Brain microvascular endothelial cell (primary cell): ENCODE measurements at regions not wholly inside any gene's neighbourhood (a gene's known extent, or its start where the extent isn't known, plus 50 kb on each side); places are given as distances from the start of the nearest gene placed in this dataset.

ENCODE experiments used
- DNase-seq: peaks from one replicate; pipeline ENCODE4 v3.0.0-alpha.2; 2020
- H3K27ac ChIP-seq: fragments of 250-450 bp; sonication (Bioruptor Pico); 2 replicates; pipeline ENCODE4 v1.5.1; 2020; ENCODE audit warnings: mild to moderate bottlenecking, moderate library complexity
- H3K27me3 ChIP-seq: fragments of 250-450 bp; sonication (Bioruptor Pico); replicated peaks from 2 replicates; pipeline ENCODE4 v1.5.1; 2020; ENCODE audit warnings: mild to moderate bottlenecking
- H3K36me3 ChIP-seq: fragments of 250-450 bp; sonication (Bioruptor Pico); replicated peaks from 2 replicates; pipeline ENCODE4 v1.5.1; 2020; ENCODE audit warnings: mild to moderate bottlenecking
- H3K4me3 ChIP-seq: 2 replicates; pipeline ENCODE4 v1.5.1; 2011; ENCODE audit warnings: low read depth, mild to moderate bottlenecking, control low read depth, low read length, moderate library complexity
- CTCF ChIP-seq: IDR thresholded peaks from 2 replicates; pipeline ENCODE4 v1.5.1; 2011; ENCODE audit warnings: low read depth, mild to moderate bottlenecking, moderate library complexity, low read length, control low read depth, inconsistent platforms; ENCODE audit errors: missing control alignments
- in situ Hi-C: cut with HindIII; loops from 2 replicates; pipeline ENCODE4 v1.10.0; 2017; ENCODE audit warnings: low sequenced_read_pairs, low pct_ligation_motif_present

DNA sequence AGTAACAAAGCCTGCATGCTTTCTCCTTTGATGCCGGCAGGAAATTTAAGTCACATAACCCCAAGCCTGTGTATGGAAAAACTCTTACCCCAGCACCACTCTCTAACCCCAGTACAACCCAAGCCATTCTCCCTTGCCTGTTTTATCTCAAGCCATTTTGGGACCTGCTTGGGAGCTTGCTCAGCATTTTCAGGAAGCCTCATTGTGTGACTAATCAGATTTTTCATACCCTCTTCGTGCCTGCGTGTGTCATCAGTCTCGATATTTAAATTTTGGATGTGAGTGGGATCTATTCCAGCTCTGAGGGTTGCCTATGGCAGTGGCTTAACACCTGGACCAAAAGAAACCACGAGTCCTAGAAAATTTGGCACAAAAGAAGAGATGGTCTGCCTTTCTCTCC is 426.2 kb downstream of the SQOR start:
- no peak for TF ChIP-seq CTCF
- no peak for DNase-seq
- no peaks in the 10 kb centered on the region for H3K36me3 ChIP-seq
- no peak overlapping the region for H3K4me3 ChIP-seq
- no peak overlapping the region for H3K27ac ChIP-seq
- no peaks in the 10 kb centered on the region for H3K27me3 ChIP-seq
- in situ Hi-C loops, result no loop called here

DNA sequence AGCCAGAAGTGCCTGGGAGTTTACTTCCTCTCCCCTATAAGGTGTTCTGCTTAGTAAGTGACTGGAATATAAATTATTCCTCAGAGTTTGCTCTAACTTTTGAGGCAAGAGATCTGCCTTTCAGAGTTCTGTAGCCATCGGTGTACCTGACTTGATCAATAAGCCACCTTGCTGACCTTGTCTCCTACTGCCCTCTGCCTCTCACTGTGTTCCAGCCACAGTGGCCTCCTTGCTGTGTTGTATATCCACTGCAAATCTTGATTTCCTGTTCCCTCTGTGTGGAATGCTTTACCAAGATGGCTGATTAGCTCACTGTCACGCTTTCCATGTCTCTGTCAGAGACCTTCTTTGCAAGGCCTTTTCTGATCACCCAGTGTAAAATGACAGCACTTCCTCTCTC is 442.4 kb downstream of the SQOR start:
- no peak for DNase-seq
- in situ Hi-C loops, result no loop called here
- no peaks in the 10 kb centered on the region for H3K27me3 ChIP-seq
- no peaks in the 10 kb centered on the region for H3K36me3 ChIP-seq
- TF ChIP-seq CTCF, result no peak
- no peak overlapping the region for H3K4me3 ChIP-seq
- no peak overlapping the region for H3K27ac ChIP-seq

DNA sequence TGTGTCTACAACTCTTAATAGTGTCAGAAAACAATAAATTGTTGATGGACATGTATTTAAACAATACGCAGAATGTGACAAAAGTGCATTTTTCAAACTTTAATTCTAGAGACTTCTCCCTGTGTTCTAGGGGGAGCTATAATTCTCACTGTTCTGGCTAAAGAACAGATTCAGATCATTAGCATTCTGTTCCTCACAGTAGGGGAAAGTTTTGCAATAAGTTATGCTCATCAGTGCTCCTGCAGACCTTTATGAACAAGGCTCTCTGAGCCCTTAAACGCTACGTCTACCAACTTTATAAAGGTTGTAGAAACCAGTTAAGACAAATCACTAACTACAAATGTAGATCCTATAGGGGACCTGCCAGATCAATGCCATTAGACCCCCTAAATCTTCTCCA is 444.2 kb downstream of the SQOR start:
- in situ Hi-C loops, result no loop called here
- no peak overlapping the region for H3K27ac ChIP-seq
- no peak for DNase-seq
- H3K36me3 ChIP-seq, result no peaks in the 10 kb centered on the region
- TF ChIP-seq CTCF, result no peak
- H3K4me3 ChIP-seq, result no peak overlapping the region
- H3K27me3 ChIP-seq, result no peaks in the 10 kb centered on the region

GRCh38 chr15:46080016-46080415 is 445.2 kb downstream of the SQOR start:
- Histone ChIP-seq H3K27me3 (no peaks in the 10 kb centered on the region), H3K27ac (no peak overlapping the region), H3K36me3 (no peaks in the 10 kb centered on the region), H3K4me3 (no peak overlapping the region)
- no peak for DNase-seq
- no peak for TF ChIP-seq CTCF
- in situ Hi-C loops, result no loop called here

DNA sequence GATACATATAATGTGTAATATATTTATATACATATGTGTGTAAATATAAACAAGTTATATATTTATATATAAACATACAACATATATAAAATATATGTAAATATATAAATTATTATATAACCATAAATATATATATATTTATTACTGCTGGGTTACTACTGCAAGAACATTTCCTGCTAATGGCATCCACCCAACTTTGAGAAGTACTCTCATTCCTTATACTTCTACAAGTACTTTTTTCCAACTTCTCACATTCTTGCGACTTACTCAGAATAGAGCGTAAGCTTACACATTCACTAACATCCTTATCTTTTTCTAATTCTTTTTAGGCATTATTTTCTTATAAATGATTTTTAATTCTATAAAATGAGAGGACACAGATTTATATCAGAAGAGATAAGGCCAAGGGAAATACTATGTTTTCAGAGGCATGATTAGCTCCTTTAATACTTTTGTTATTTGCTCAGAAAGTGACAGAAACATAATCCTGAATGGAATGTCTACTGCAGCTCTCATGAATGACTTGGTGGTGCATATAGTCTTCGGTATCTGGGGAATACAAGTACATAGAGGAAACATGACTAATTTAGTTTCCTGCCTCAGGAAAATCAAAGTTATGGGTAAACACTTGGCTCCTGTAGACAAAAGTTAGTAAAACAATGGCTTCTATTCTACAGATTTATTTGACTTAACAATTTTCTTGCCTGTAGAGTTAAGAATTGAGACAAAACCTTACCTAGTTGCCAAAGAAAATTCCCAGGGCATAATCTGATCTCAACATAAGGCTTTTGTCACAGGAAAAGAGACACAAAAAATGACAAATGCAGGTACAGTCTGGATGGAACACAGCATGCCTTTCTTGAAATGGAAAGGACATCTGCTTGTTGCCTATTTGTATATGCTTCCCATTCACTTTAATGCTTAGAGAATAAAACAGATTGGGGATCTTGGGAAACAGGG is 453.9 kb downstream of the SQOR start:
- DNase-seq, result no peak
- Histone ChIP-seq H3K36me3 (no peaks in the 10 kb centered on the region), H3K27ac (no peak overlapping the region), H3K27me3 (no peaks in the 10 kb centered on the region), H3K4me3 (no peak overlapping the region)
- no peak for TF ChIP-seq CTCF
- in situ Hi-C loops, result no loop called here

- in situ Hi-C loops, result no loop called here
- H3K27me3 ChIP-seq, result no peaks in the 10 kb centered on the region
- DNase-seq, result no peak
- H3K4me3 ChIP-seq, result no peak overlapping the region
- no peak overlapping the region for H3K27ac ChIP-seq
- no peaks in the 10 kb centered on the region for H3K36me3 ChIP-seq
- no peak for TF ChIP-seq CTCF
Measured at GRCh38 chr15:46089467-46089935, 454.7 kb downstream of the SQOR start.
